ENCODE measurements at regions not wholly inside any gene's neighbourhood (a gene's known extent, or its start where the extent isn't known, plus 50 kb on each side); places are given as distances from the start of the nearest gene placed in this dataset.

DNA sequence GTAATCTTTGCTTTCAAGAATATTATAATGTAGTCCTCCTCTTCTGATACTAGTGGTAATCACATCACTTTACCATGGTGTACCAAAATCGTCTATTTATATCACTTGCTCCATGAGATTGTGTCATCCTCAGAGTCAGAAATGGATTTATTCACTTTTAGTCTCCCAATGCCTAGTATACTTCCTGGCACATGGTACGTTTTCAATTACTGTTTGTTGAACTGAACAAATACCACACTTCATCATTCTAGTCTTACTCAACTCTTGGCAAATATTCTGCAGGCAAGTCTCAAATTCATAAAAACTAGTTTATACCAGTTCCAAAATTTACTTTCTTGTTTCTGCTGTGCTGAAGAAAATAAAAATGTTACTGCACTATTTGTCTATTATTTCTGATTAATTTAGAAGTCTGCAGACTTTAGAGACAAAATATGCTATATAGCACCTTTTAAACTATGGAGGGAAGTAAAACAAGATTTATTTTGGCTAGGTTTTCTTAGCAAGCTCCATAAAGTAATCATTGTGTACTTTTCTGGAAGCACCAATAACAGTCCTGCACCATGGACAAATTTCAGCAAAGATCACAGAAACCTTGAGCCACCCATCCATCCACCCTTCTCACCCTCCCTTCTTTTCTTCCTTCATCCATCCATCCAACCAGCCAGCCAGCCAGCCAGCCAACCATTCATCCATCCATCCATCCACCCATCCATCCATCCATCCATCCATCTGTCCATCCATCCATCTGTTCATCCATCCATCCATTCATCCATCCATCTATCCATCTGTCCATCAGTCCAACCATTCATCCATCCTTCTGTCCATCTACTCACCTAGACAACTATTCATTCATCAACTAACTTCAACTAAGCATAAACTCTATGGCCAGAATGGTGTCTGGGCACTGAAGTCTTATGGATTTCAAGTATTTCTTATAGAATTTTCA lies 102.1 kb upstream of the STMND1 start:
- no peak overlapping the region for H3K4me3 ChIP-seq (ENCODE audit: insufficient read depth in 1 of 2, low read depth in 1 of 2, low read length in 2 of 2)
- H3K27me3 ChIP-seq (ENCODE audit: control insufficient read depth in 1 of 2, insufficient read depth in 1 of 2, low read length in 2 of 2), result peaks cover 4 to 12% of the 10 kb centered on the region in 2 experiments
- H3K4me1 ChIP-seq (ENCODE audit: control insufficient read depth, insufficient read depth, low read depth, low read length), result no peaks in the 10 kb centered on the region
- no peak overlapping the region for H3K27ac ChIP-seq (ENCODE audit: low read length, poor library complexity, severe bottlenecking)
- H2AK5ac ChIP-seq (ENCODE audit: low read length, severe bottlenecking), result no peak overlapping the region
- H3K14ac ChIP-seq (ENCODE audit: low read length in 2 of 2), result no peak overlapping the region
- no peaks in the 10 kb centered on the region for H3K79me1 ChIP-seq (replicated peaks; ENCODE audit: low read length, poor library complexity, severe bottlenecking)
- H3K36me3 ChIP-seq (ENCODE audit: control insufficient read depth in 1 of 2, insufficient read depth in 2 of 2, low read depth in 1 of 2, low read length in 2 of 2), result no peaks in the 10 kb centered on the region
- no peak overlapping the region for H3K23ac ChIP-seq (ENCODE audit: low read length in 2 of 2)
- no peak overlapping the region for H2BK12ac ChIP-seq (ENCODE audit: low read length in 2 of 2)
- no peak overlapping the region for H2BK15ac ChIP-seq (ENCODE audit: low read depth, poor library complexity, severe bottlenecking)
- 73% methylated on average over 2 of the region's 2 CpGs for WGBS
- no peak overlapping the region for H2BK5ac ChIP-seq (ENCODE audit: low read depth, low read length, poor library complexity, severe bottlenecking)
- no peak overlapping the region for H3K4ac ChIP-seq (ENCODE audit: low read depth in 1 of 2, low read length in 2 of 2)
- no peak overlapping the region for H4K8ac ChIP-seq (ENCODE audit: low read length)
- no peak overlapping the region for H4K91ac ChIP-seq (ENCODE audit: low read length)
- H3K9ac ChIP-seq (ENCODE audit: low read length), result peak overlapping the region; percentile 44
- no peak overlapping the region for H2BK120ac ChIP-seq (ENCODE audit: low read depth, low read length)
- H3K4me2 ChIP-seq (ENCODE audit: low read length, poor library complexity, severe bottlenecking), result no peak overlapping the region
- no peak for DNase-seq
- no peaks in the 10 kb centered on the region for H3K9me3 ChIP-seq (ENCODE audit: control insufficient read depth, low read length)
- H2AFZ ChIP-seq (ENCODE audit: low read depth, low read length), result no peak overlapping the region
- peak overlapping the region in 1 of 2 experiments; percentile 48 for H3K18ac ChIP-seq (ENCODE audit: low read depth in 1 of 2, low read length in 2 of 2)

DNA sequence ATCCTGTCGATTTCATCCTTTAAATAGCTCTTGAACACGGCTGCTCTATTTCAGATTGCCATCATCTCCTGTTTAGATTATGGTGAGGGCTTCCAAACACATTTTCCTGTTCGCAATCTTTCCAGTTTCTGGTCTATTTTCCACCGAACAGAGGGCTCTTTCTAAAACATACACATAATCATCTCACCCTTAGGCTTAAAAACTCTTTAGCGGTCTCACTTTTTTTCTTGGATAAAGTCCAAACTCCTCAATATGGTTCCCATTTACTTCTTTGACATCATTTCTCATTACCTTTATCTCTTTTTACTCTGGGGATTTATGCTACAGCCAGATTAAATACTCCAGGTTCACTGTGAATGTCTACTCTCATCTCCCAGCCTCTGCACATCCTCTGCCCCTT lies 103.4 kb upstream of the STMND1 start:
- Histone ChIP-seq H3K4me1 (ENCODE audit: control insufficient read depth, insufficient read depth, low read depth, low read length) (no peaks in the 10 kb centered on the region), H4K91ac (ENCODE audit: low read length) (no peak overlapping the region), H3K79me1 (replicated peaks; ENCODE audit: low read length, poor library complexity, severe bottlenecking) (no peaks in the 10 kb centered on the region), H3K9me3 (ENCODE audit: control insufficient read depth, low read length) (no peaks in the 10 kb centered on the region), H3K18ac (ENCODE audit: low read depth in 1 of 2, low read length in 2 of 2) (no peak overlapping the region), H3K4me2 (ENCODE audit: low read length, poor library complexity, severe bottlenecking) (no peak overlapping the region), H3K23ac (ENCODE audit: low read length in 2 of 2) (no peak overlapping the region), H3K27me3 (ENCODE audit: control insufficient read depth in 1 of 2, insufficient read depth in 1 of 2, low read length in 2 of 2) (peaks cover 4 to 13% of the 10 kb centered on the region in 2 experiments), H3K27ac (ENCODE audit: low read length, poor library complexity, severe bottlenecking) (no peak overlapping the region), H3K4ac (ENCODE audit: low read depth in 1 of 2, low read length in 2 of 2) (no peak overlapping the region), H2BK120ac (ENCODE audit: low read depth, low read length) (no peak overlapping the region), H2AFZ (ENCODE audit: low read depth, low read length) (no peak overlapping the region), H4K8ac (ENCODE audit: low read length) (no peak overlapping the region), H2BK12ac (ENCODE audit: low read length in 2 of 2) (no peak overlapping the region), H3K14ac (ENCODE audit: low read length in 2 of 2) (no peak overlapping the region), H2AK5ac (ENCODE audit: low read length, severe bottlenecking) (no peak overlapping the region), H2BK5ac (ENCODE audit: low read depth, low read length, poor library complexity, severe bottlenecking) (no peak overlapping the region), H2BK15ac (ENCODE audit: low read depth, poor library complexity, severe bottlenecking) (no peak overlapping the region), H3K36me3 (ENCODE audit: control insufficient read depth in 1 of 2, insufficient read depth in 2 of 2, low read depth in 1 of 2, low read length in 2 of 2) (no peaks in the 10 kb centered on the region), H3K4me3 (ENCODE audit: insufficient read depth in 1 of 2, low read depth in 1 of 2, low read length in 2 of 2) (no peak overlapping the region), H3K9ac (ENCODE audit: low read length) (no peak overlapping the region)
- no peak for DNase-seq
- WGBS, result 78% methylated on average over 5 of the region's 5 CpGs

DNA sequence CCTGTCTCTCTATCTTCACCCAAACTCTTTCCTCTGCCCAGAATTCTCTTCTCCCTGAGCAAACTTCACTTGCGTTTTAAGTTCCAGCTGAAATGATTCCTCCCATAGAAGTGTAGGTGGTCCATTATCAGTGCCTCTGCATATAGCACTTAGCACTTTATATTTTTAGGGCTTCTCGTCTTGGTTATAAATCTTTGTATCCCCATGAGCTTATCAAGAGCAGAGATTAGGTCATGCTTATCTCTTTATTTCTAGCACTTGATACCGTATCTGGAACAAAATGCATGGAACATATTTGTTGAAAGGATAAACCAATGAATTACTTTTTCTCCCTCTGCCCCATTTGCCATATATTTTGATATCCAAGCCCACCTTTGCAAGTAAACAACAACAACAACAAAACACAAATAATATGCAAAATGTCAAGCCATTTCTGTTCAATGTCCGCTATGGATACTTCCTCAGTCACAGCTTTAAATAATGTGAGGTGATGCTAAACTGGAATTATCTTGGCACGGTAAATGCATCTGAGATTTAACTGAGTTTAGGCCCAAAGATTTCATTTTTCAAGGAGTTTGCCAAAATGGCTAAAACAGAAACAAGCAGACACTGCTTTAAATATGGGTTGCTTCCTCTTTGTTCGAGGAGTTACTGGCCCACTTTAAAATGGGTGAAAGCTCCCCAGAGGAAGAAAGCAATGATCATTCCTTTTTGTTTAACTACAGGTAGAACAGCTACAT lies 106.2 kb upstream of the STMND1 start:
- no peak overlapping the region for H3K4me3 ChIP-seq (ENCODE audit: insufficient read depth in 1 of 2, low read depth in 1 of 2, low read length in 2 of 2)
- H2BK5ac ChIP-seq (ENCODE audit: low read depth, low read length, poor library complexity, severe bottlenecking), result no peak overlapping the region
- H3K79me1 ChIP-seq (replicated peaks; ENCODE audit: low read length, poor library complexity, severe bottlenecking), result no peaks in the 10 kb centered on the region
- H3K36me3 ChIP-seq (ENCODE audit: control insufficient read depth in 1 of 2, insufficient read depth in 2 of 2, low read depth in 1 of 2, low read length in 2 of 2), result no peaks in the 10 kb centered on the region
- DNase-seq, result no peak
- H3K18ac ChIP-seq (ENCODE audit: low read depth in 1 of 2, low read length in 2 of 2), result no peak overlapping the region
- no peaks in the 10 kb centered on the region for H3K4me1 ChIP-seq (ENCODE audit: control insufficient read depth, insufficient read depth, low read depth, low read length)
- 95% methylated on average over 5 of the region's 6 CpGs for WGBS
- no peak overlapping the region for H2AK5ac ChIP-seq (ENCODE audit: low read length, severe bottlenecking)
- no peak overlapping the region for H4K91ac ChIP-seq (ENCODE audit: low read length)
- no peak overlapping the region for H3K23ac ChIP-seq (ENCODE audit: low read length in 2 of 2)
- H2BK15ac ChIP-seq (ENCODE audit: low read depth, poor library complexity, severe bottlenecking), result no peak overlapping the region
- no peak overlapping the region for H3K27ac ChIP-seq (ENCODE audit: low read length, poor library complexity, severe bottlenecking)
- no peak overlapping the region for H2AFZ ChIP-seq (ENCODE audit: low read depth, low read length)
- no peak overlapping the region for H2BK120ac ChIP-seq (ENCODE audit: low read depth, low read length)
- H3K9me3 ChIP-seq (ENCODE audit: control insufficient read depth, low read length), result no peaks in the 10 kb centered on the region
- H3K4me2 ChIP-seq (ENCODE audit: low read length, poor library complexity, severe bottlenecking), result no peak overlapping the region
- no peak overlapping the region for H3K14ac ChIP-seq (ENCODE audit: low read length in 2 of 2)
- H2BK12ac ChIP-seq (ENCODE audit: low read length in 2 of 2), result no peak overlapping the region
- H3K4ac ChIP-seq (ENCODE audit: low read depth in 1 of 2, low read length in 2 of 2), result no peak overlapping the region
- H3K9ac ChIP-seq (ENCODE audit: low read length), result no peak overlapping the region
- peaks cover 4 to 13% of the 10 kb centered on the region in 2 experiments for H3K27me3 ChIP-seq (ENCODE audit: control insufficient read depth in 1 of 2, insufficient read depth in 1 of 2, low read length in 2 of 2)
- H4K8ac ChIP-seq (ENCODE audit: low read length), result no peak overlapping the region

DNA sequence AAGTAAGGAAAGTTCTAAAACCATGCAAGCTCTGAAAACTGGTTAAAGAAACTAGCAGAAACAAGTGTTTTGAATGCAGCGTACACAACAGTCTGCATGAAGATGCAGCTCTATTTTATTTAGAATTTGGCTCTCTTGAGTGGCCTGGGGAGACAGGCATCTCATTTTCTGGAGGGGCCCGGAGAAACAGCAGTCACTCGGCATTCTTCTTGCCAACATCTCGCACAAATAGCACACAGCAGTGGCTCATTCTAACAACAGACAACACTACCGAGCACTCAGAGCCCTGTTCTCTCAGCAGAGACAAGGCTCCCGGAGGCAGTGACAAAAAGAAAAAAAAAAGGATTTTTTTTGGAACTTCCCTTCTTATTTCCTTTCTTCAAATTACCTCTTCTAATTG lies 108.5 kb upstream of the STMND1 start:
- Histone ChIP-seq H3K4me2 (ENCODE audit: low read length, poor library complexity, severe bottlenecking) (no peak overlapping the region), H2AFZ (ENCODE audit: low read depth, low read length) (no peak overlapping the region), H3K36me3 (ENCODE audit: control insufficient read depth in 1 of 2, insufficient read depth in 2 of 2, low read depth in 1 of 2, low read length in 2 of 2) (no peaks in the 10 kb centered on the region), H3K4me1 (ENCODE audit: control insufficient read depth, insufficient read depth, low read depth, low read length) (no peaks in the 10 kb centered on the region), H2BK12ac (ENCODE audit: low read length in 2 of 2) (no peak overlapping the region), H2AK5ac (ENCODE audit: low read length, severe bottlenecking) (no peak overlapping the region), H3K18ac (ENCODE audit: low read depth in 1 of 2, low read length in 2 of 2) (no peak overlapping the region), H3K79me1 (replicated peaks; ENCODE audit: low read length, poor library complexity, severe bottlenecking) (no peaks in the 10 kb centered on the region), H3K9me3 (ENCODE audit: control insufficient read depth, low read length) (peaks cover 4% of the 10 kb centered on the region), H3K9ac (ENCODE audit: low read length) (no peak overlapping the region), H3K4me3 (ENCODE audit: insufficient read depth in 1 of 2, low read depth in 1 of 2, low read length in 2 of 2) (no peak overlapping the region), H3K14ac (ENCODE audit: low read length in 2 of 2) (no peak overlapping the region), H2BK5ac (ENCODE audit: low read depth, low read length, poor library complexity, severe bottlenecking) (no peak overlapping the region), H2BK15ac (ENCODE audit: low read depth, poor library complexity, severe bottlenecking) (no peak overlapping the region), H3K27ac (ENCODE audit: low read length, poor library complexity, severe bottlenecking) (no peak overlapping the region), H3K4ac (ENCODE audit: low read depth in 1 of 2, low read length in 2 of 2) (no peak overlapping the region), H2BK120ac (ENCODE audit: low read depth, low read length) (no peak overlapping the region), H3K27me3 (ENCODE audit: control insufficient read depth in 1 of 2, insufficient read depth in 1 of 2, low read length in 2 of 2) (peaks cover 4 to 13% of the 10 kb centered on the region in 2 experiments), H4K8ac (ENCODE audit: low read length) (no peak overlapping the region), H4K91ac (ENCODE audit: low read length) (no peak overlapping the region), H3K23ac (ENCODE audit: low read length in 2 of 2) (no peak overlapping the region)
- WGBS, result 91% methylated on average over 6 of the region's 6 CpGs
- no peak for DNase-seq

Measured in mesenchymal stem cell (in vitro differentiated cells and primary cell).